ENCODE measurements at regions not wholly inside any gene's neighbourhood (a gene's known extent, or its start where the extent isn't known, plus 50 kb on each side); places are given as distances from the start of the nearest gene placed in this dataset.

DNA sequence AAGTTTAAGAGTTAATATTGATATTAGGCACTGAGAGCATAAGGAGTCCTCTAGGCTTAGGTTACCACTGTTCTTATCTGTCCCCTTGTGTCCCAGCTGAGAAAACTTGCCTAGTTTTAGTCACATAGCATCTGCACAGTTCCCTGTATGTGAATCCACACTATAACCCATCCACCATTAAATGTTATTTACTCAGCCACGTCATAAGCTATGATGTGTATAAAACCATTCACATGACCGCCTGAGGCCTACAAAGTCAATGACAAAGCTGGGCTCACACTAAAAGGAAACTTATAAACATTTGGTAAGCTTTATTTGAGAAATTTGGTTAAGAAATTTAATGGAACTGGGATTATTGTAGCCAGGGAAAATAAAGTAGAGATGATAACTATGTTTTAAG lies 59.2 kb upstream of the TFAP2D start:
- no peaks in the 10 kb centered on the region for H3K27me3 Mint-ChIP-seq
- DNase-seq (ENCODE audit: low spot score, unreplicated experiment): no peak
- H3K4me3 Mint-ChIP-seq (ENCODE audit: low read depth): no peak overlapping the region
- no peaks in the 10 kb centered on the region for H3K4me1 Mint-ChIP-seq (ENCODE audit: low read depth)
- H3K36me3 Mint-ChIP-seq (ENCODE audit: insufficient read depth): no peaks in the 10 kb centered on the region
- TF ChIP-seq, protein P1, sequence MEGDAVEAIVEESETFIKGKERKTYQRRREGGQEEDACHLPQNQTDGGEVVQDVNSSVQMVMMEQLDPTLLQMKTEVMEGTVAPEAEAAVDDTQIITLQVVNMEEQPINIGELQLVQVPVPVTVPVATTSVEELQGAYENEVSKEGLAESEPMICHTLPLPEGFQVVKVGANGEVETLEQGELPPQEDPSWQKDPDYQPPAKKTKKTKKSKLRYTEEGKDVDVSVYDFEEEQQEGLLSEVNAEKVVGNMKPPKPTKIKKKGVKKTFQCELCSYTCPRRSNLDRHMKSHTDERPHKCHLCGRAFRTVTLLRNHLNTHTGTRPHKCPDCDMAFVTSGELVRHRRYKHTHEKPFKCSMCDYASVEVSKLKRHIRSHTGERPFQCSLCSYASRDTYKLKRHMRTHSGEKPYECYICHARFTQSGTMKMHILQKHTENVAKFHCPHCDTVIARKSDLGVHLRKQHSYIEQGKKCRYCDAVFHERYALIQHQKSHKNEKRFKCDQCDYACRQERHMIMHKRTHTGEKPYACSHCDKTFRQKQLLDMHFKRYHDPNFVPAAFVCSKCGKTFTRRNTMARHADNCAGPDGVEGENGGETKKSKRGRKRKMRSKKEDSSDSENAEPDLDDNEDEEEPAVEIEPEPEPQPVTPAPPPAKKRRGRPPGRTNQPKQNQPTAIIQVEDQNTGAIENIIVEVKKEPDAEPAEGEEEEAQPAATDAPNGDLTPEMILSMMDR (IDR thresholded peaks at IDR 0.05; ENCODE audit: unreplicated experiment): no peak
- H3K27ac Mint-ChIP-seq: no peak overlapping the region
- peaks cover 4% of the 10 kb centered on the region for H3K9me3 Mint-ChIP-seq (ENCODE audit: low read depth)

GRCh38 chr6:50655848-50656453 lies 57.4 kb upstream of the TFAP2D start:
- no peak for DNase-seq (ENCODE audit: low spot score, unreplicated experiment)
- no peaks in the 10 kb centered on the region for H3K36me3 Mint-ChIP-seq (ENCODE audit: insufficient read depth)
- H3K27ac Mint-ChIP-seq: no peak overlapping the region
- TF ChIP-seq, protein P1 (IDR thresholded peaks at IDR 0.05; ENCODE audit: unreplicated experiment): peak; percentile 82
- no peak overlapping the region for H3K4me3 Mint-ChIP-seq (ENCODE audit: low read depth)
- no peaks in the 10 kb centered on the region for H3K9me3 Mint-ChIP-seq (ENCODE audit: low read depth)
- H3K4me1 Mint-ChIP-seq (ENCODE audit: low read depth): no peaks in the 10 kb centered on the region
- H3K27me3 Mint-ChIP-seq: no peaks in the 10 kb centered on the region

DNA sequence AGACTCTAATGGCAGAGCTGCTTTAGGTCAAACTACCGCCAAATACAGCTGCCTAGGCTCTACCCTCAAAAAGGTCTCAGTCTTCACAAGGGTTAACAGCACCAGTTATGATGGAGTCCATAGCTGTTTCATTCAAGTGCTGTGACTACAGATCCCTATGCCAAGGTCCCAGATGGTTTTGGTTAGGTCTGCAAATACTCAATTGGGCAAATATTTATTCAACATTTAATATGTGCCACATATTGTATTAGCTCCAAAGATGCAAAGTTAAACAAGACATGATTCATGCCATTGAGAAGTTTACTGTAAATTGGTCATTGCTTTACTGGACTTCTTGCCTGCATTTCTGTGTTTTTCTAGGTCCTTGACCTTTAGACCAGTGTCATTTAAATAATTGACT lies 55.8 kb upstream of the TFAP2D start:
- no peak overlapping the region for H3K4me3 Mint-ChIP-seq (ENCODE audit: low read depth)
- no peaks in the 10 kb centered on the region for H3K4me1 Mint-ChIP-seq (ENCODE audit: low read depth)
- no peak overlapping the region for H3K27ac Mint-ChIP-seq
- H3K27me3 Mint-ChIP-seq: no peaks in the 10 kb centered on the region
- no peaks in the 10 kb centered on the region for H3K36me3 Mint-ChIP-seq (ENCODE audit: insufficient read depth)
- DNase-seq (ENCODE audit: low spot score, unreplicated experiment): no peak
- TF ChIP-seq, protein P1 (IDR thresholded peaks at IDR 0.05; ENCODE audit: unreplicated experiment): no peak
- H3K9me3 Mint-ChIP-seq (ENCODE audit: low read depth): no peaks in the 10 kb centered on the region

GRCh38 chr6:50658561-50658960 lies 54.8 kb upstream of the TFAP2D start:
- Mint-ChIP-seq H3K9me3 (ENCODE audit: low read depth) (no peaks in the 10 kb centered on the region), H3K27ac (no peak overlapping the region), H3K36me3 (ENCODE audit: insufficient read depth) (no peaks in the 10 kb centered on the region), H3K4me1 (ENCODE audit: low read depth) (no peaks in the 10 kb centered on the region), H3K4me3 (ENCODE audit: low read depth) (no peak overlapping the region), H3K27me3 (no peaks in the 10 kb centered on the region)
- no peak for DNase-seq (ENCODE audit: low spot score, unreplicated experiment)
- TF ChIP-seq, protein P1 (IDR thresholded peaks at IDR 0.05; ENCODE audit: unreplicated experiment): no peak

DNA sequence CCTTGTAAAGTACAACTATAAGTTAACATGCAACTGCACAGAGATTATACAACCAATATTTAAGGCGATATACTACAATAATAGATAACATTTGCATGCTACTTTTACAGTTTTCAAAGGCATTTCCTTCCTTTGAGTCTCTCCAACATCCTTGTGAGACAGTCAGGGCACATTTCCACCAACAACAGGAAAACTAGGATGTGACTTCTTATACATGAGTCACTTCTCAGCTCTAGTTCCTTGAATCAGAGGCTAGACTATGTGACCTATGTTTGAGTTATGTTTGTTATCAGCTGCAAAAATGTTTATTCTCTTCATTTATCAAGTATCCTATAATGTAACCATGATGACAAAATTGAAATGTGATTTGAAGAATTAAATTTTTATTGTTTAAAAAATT lies 51.7 kb upstream of the TFAP2D start:
- H3K4me1 Mint-ChIP-seq (ENCODE audit: low read depth): no peaks in the 10 kb centered on the region
- H3K9me3 Mint-ChIP-seq (ENCODE audit: low read depth): no peaks in the 10 kb centered on the region
- TF ChIP-seq, protein P1 (IDR thresholded peaks at IDR 0.05; ENCODE audit: unreplicated experiment): no peak
- DNase-seq (ENCODE audit: low spot score, unreplicated experiment): no peak
- H3K27ac Mint-ChIP-seq: no peak overlapping the region
- no peak overlapping the region for H3K4me3 Mint-ChIP-seq (ENCODE audit: low read depth)
- no peaks in the 10 kb centered on the region for H3K27me3 Mint-ChIP-seq
- H3K36me3 Mint-ChIP-seq (ENCODE audit: insufficient read depth): no peaks in the 10 kb centered on the region
